LNCaP clone FGC (cell line): ENCODE measurements at regions not wholly inside any gene's neighbourhood (a gene's known extent, or its start where the extent isn't known, plus 50 kb on each side); places are given as distances from the start of the nearest gene placed in this dataset.

Experiments
- DNase-seq: peaks from one replicate; pipeline ENCODE4 v3.0.0-alpha.2; 2011; ENCODE audit warnings: low read depth
- H3K4me3 ChIP-seq: 2 replicates; pipeline ENCODE4 v1.5.1; 2011; ENCODE audit warnings: mild to moderate bottlenecking, low read depth, low read length, control low read depth
- CTCF ChIP-seq: IDR thresholded peaks from 2 replicates; pipeline ENCODE4 v1.5.1; 2012; ENCODE audit warnings: mild to moderate bottlenecking; ENCODE audit not compliant: control insufficient read depth, insufficient read depth; ENCODE audit errors: extremely low read depth

- no peak for DNase-seq
- no peak for TF ChIP-seq CTCF
- no peak overlapping the region for H3K4me3 ChIP-seq
Observed at GRCh38 chr1:218872026-218872425, 301.7 kb upstream of the LYPLAL1 start.

GRCh38 chr1:218872928-218873327 is 300.8 kb upstream of the LYPLAL1 start:
- no peak for TF ChIP-seq CTCF
- DNase-seq: no peak
- H3K4me3 ChIP-seq: no peak overlapping the region

DNA sequence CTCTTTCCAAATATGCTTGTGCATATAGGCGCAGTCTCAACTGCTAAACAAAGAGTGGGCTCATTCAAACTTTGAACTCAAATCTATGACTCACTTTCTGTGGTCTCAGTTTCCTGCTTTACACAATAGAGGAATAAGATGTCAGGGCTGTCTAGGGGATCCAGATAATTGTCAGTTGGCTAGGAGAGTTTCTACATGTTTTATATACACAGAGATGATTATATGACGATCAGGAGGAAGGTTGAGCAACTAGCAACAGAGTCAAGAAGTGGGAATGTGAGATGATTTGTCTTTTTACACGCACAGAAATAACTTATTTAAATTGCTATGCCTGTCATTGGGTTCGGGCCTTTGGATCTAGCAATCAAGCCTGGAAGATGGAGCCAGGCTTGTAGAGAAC is 299.4 kb upstream of the LYPLAL1 start:
- TF ChIP-seq CTCF: no peak
- no peak for DNase-seq
- no peak overlapping the region for H3K4me3 ChIP-seq

DNA sequence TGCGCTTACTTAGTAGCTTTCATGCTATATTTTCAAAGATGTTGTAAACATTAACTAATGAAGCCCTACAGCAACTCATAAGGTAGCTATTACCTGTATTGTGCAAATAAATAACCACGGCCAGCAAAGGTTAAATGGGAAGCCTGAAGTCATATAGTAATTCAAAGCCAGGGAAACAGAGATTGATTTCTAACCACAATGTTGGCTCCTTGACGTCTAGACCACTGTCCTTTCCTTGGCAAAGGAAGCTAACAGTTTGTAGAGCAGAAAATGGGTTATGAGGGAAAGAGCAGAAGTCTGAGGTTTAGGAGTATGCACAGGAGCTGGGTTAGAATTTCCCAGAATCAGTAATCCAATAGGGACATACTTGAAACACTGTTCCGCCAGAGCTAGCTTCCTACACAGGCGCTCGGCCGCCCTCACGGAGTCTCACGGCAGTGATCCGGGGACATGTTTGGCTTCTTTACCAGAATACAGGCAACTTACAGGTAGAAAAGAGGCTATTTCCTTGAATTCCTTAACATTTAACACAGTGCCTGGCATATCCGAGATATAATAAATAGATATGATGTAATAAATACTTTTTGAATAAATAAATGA is 298.8 kb upstream of the LYPLAL1 start:
- H3K4me3 ChIP-seq: no peak overlapping the region
- no peak for TF ChIP-seq CTCF
- no peak for DNase-seq

DNA sequence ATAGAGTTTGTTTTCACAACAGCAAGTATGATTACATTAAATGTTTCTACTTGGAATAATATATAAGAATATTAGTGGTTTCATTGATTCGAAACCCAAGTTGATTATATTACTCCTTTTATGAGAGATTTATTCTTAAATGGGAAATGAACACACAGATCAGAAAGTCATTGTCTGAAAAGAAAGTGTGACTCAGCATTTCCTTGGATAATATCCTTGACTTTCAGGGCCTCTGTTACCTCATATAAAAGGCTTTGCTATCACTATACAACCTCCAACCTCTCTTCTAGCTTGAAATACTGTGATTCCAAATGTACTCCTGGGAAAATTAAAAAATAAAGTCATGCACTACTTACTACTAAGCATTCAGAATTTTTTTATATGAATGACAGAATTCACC is 295.3 kb upstream of the LYPLAL1 start:
- TF ChIP-seq CTCF: no peak
- DNase-seq: no peak
- no peak overlapping the region for H3K4me3 ChIP-seq

GRCh38 chr1:218880484-218881060 is 293.1 kb upstream of the LYPLAL1 start:
- DNase-seq: no peak
- no peak for TF ChIP-seq CTCF
- H3K4me3 ChIP-seq: no peak overlapping the region

- no peak for DNase-seq
- H3K4me3 ChIP-seq: no peak overlapping the region
- TF ChIP-seq CTCF: no peak
Observed at GRCh38 chr1:218882454-218882853, 291.2 kb upstream of the LYPLAL1 start.
